OCI-LY7 (cell line): ENCODE measurements at regions not wholly inside any gene's neighbourhood (a gene's known extent, or its start where the extent isn't known, plus 50 kb on each side); places are given as distances from the start of the nearest gene placed in this dataset.

Experiments
- BruUV-seq: library from RNA; stranded (reverse); fragments of 400-500 nt; replicated peaks from 2 replicates; lab custom pipeline; 2021; lab: Mats Ljungman, UMichigan
- CTCF ChIA-PET: fragments of 300-600 bp; sonication (Branson Sonifier 250); formaldehyde crosslinking; loops from one replicate; lab custom pipeline; 2022; ENCODE audit warnings: antibody characterized with exemption; ENCODE audit not compliant: unreplicated experiment; lab: Charles Lee
- POLR2A ChIA-PET: fragments of 300-600 bp; sonication (Branson Sonifier 250); formaldehyde crosslinking; loops from one replicate; lab custom pipeline; 2022; ENCODE audit warnings: antibody characterized with exemption; lab: Charles Lee
- DNase-seq: peaks from one replicate; pipeline ENCODE4 v3.0.0-alpha.2; 2015; ENCODE audit warnings: low spot score
- H2AFZ ChIP-seq: fragments of 200-600 bp; sonication (generic), shearing (Covaris generic); 2 replicates; pipeline ENCODE4 v1.6.1; 2014; ENCODE audit warnings: mild to moderate bottlenecking, antibody characterized with exemption, low read length, moderate library complexity
- H3K27ac ChIP-seq: fragments of 200-600 bp; sonication (generic); 2 replicates; pipeline ENCODE4 v1.5.1; 2014; ENCODE audit warnings: mixed run types, low read depth, mild to moderate bottlenecking, moderate library complexity, low read length, inconsistent platforms; ENCODE audit not compliant: poor library complexity, severe bottlenecking
- H3K36me3 ChIP-seq: fragments of 200-600 bp; sonication (generic); 2 replicates; pipeline ENCODE4 v1.6.1; 2014; ENCODE audit warnings: mild to moderate bottlenecking, antibody characterized with exemption, low read length, moderate library complexity, mixed read lengths; ENCODE audit not compliant: insufficient read depth
- H3K4me1 ChIP-seq: fragments of 200-600 bp; sonication (generic); 2 replicates; pipeline ENCODE4 v1.5.1; 2014; ENCODE audit warnings: mild to moderate bottlenecking, low read length; ENCODE audit not compliant: insufficient read depth, poor library complexity, severe bottlenecking
- H3K4me2 ChIP-seq: fragments of 200-600 bp; sonication (generic); 2 replicates; pipeline ENCODE4 v1.6.1; 2014; ENCODE audit warnings: mild to moderate bottlenecking, low read length
- H3K4me3 ChIP-seq: fragments of 200-600 bp; sonication (generic); 2 replicates; pipeline ENCODE4 v1.5.1; 2014; ENCODE audit warnings: mild to moderate bottlenecking, low read depth, low read length; ENCODE audit not compliant: poor library complexity, severe bottlenecking
- H3K79me2 ChIP-seq: fragments of 200-600 bp; sonication (generic); 2 replicates; pipeline ENCODE4 v1.6.1; 2016; ENCODE audit warnings: low read depth, mild to moderate bottlenecking, low read length, moderate library complexity, mixed read lengths; ENCODE audit not compliant: insufficient read depth
- H3K9me2 ChIP-seq: fragments of 200-600 bp; sonication (generic); 2 replicates; pipeline ENCODE4 v1.6.1; 2016; ENCODE audit warnings: mild to moderate bottlenecking, low read length, mixed read lengths; ENCODE audit not compliant: insufficient read depth
- H3K9me3 ChIP-seq: fragments of 200-600 bp; sonication (generic); 2 replicates; pipeline ENCODE4 v1.6.1; 2014; ENCODE audit warnings: mild to moderate bottlenecking, mixed run types, low read length, mixed read lengths
- H4K20me1 ChIP-seq: fragments of 200-600 bp; sonication (generic); 2 replicates; pipeline ENCODE4 v1.6.1; 2014; ENCODE audit warnings: mild to moderate bottlenecking, antibody characterized with exemption, low read length, moderate library complexity, mixed read lengths; ENCODE audit not compliant: insufficient read depth
- EZH2phosphoT487 ChIP-seq: fragments of 200-600 bp; sonication (generic); IDR thresholded peaks from 2 replicates; pipeline ENCODE4 v1.6.1; 2018; ENCODE audit warnings: low read depth, borderline replicate concordance, mild to moderate bottlenecking, mixed run types, antibody characterized with exemption, low read length, moderate library complexity, mixed read lengths
- intact Hi-C: fragments of 100-400 bp; cut with micrococcal nuclease; formaldehyde crosslinking; loops from one replicate; pipeline ENCODE4 v1.10.0; 2022; ENCODE audit not compliant: unreplicated experiment
- TF ChIP-seq, protein P1 (sequence below): fragments of 200-600 bp; sonication (generic); conservative IDR thresholded peaks from 2 replicates; pipeline ENCODE4 v1.5.1; 2014; ENCODE audit warnings: mild to moderate bottlenecking, antibody characterized with exemption, low read length, moderate library complexity, mixed read lengths

GRCh38 chr7:53191836-53192443 is 156.5 kb downstream of the POM121L12 start:
- no TSS peak for BruUV-seq
- CTCF ChIA-PET: no interaction called here
- no peaks in the 10 kb centered on the region for H3K36me3 ChIP-seq

DNA sequence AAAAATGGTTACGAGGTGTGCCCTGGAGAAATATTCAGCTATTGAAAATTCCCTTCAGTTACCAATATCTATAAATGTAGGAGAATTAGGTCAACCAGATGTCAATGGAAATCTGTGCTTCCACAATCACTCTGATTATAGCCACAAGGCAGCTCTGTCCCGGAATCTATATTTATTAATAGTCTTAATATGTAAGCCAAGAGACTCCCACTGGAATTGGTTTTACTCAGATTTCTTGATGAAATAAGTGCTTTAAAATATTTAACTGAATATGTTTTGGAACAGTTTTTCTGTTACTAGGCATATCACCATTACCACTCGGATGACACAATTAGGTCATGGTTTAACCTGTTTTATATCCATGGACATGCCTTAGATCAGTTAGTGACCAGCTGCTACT is 169.6 kb downstream of the POM121L12 start:
- BruUV-seq: no TSS peak

More at GRCh38 chr7:53191836-53192443, 156.5 kb downstream of the POM121L12 start:
- Histone ChIP-seq H4K20me1 (no peaks in the 10 kb centered on the region), H2AFZ (no peak overlapping the region), H3K4me2 (no peak overlapping the region), H3K9me2 (no peaks in the 10 kb centered on the region), H3K4me3 (no peak overlapping the region), H3K4me1 (no peaks in the 10 kb centered on the region), H3K9me3 (no peaks in the 10 kb centered on the region), H3K79me2 (no peaks in the 10 kb centered on the region), H3K27ac (no peak overlapping the region)
- DNase-seq: no peak
- POLR2A ChIA-PET: interaction anchor here (0.6 kb wide), 1 partner anchor 41 kb away, joined by 4 read pairs; no protein-coding TSS in a partner anchor
- TF ChIP-seq, protein P1, sequence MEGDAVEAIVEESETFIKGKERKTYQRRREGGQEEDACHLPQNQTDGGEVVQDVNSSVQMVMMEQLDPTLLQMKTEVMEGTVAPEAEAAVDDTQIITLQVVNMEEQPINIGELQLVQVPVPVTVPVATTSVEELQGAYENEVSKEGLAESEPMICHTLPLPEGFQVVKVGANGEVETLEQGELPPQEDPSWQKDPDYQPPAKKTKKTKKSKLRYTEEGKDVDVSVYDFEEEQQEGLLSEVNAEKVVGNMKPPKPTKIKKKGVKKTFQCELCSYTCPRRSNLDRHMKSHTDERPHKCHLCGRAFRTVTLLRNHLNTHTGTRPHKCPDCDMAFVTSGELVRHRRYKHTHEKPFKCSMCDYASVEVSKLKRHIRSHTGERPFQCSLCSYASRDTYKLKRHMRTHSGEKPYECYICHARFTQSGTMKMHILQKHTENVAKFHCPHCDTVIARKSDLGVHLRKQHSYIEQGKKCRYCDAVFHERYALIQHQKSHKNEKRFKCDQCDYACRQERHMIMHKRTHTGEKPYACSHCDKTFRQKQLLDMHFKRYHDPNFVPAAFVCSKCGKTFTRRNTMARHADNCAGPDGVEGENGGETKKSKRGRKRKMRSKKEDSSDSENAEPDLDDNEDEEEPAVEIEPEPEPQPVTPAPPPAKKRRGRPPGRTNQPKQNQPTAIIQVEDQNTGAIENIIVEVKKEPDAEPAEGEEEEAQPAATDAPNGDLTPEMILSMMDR: no peak
- TF ChIP-seq EZH2phosphoT487: no peak
- intact Hi-C loops: no loop called here

GRCh38 chr7:53209129-53209528 is 173.7 kb downstream of the POM121L12 start:
- intact Hi-C loops: no loop called here

More for the DNA sequence above, 169.6 kb downstream of the POM121L12 start:
- Histone ChIP-seq H3K4me2 (no peak overlapping the region), H4K20me1 (no peaks in the 10 kb centered on the region), H3K4me3 (no peak overlapping the region), H3K9me3 (peaks cover 13% of the 10 kb centered on the region; the same call in 1 of the 2 replicates), H3K4me1 (no peaks in the 10 kb centered on the region), H3K9me2 (no peaks in the 10 kb centered on the region), H3K27ac (no peak overlapping the region), H2AFZ (no peak overlapping the region), H3K36me3 (no peaks in the 10 kb centered on the region), H3K79me2 (no peaks in the 10 kb centered on the region)
- CTCF ChIA-PET: no interaction called here
- TF ChIP-seq EZH2phosphoT487: no peak
- TF ChIP-seq, protein P1: no peak
- POLR2A ChIA-PET: no interaction called here
- intact Hi-C loops: no loop called here
- no peak for DNase-seq

More at GRCh38 chr7:53209129-53209528, 173.7 kb downstream of the POM121L12 start:
- no peak overlapping the region for H3K4me2 ChIP-seq
- ChIA-PET POLR2A (no interaction called here), CTCF (no interaction called here)
- no peaks in the 10 kb centered on the region for H3K36me3 ChIP-seq
- no peaks in the 10 kb centered on the region for H3K79me2 ChIP-seq
- no peaks in the 10 kb centered on the region for H4K20me1 ChIP-seq
- BruUV-seq: no TSS peak
- no peak overlapping the region for H3K4me3 ChIP-seq
- H3K9me2 ChIP-seq: no peaks in the 10 kb centered on the region
- TF ChIP-seq, protein P1: no peak
- no peak for TF ChIP-seq EZH2phosphoT487
- DNase-seq: no peak
- H2AFZ ChIP-seq: no peak overlapping the region
- H3K9me3 ChIP-seq: peaks cover 23% of the 10 kb centered on the region; the same call in 1 of the 2 replicates
- no peaks in the 10 kb centered on the region for H3K4me1 ChIP-seq
- H3K27ac ChIP-seq: no peak overlapping the region
